SU-DHL-6 (cell line): ENCODE measurements at regions not wholly inside any gene's neighbourhood (a gene's known extent, or its start where the extent isn't known, plus 50 kb on each side); places are given as distances from the start of the nearest gene placed in this dataset.

Experiments used
- H2AFZ ChIP-seq: fragments of 200-600 bp; sonication (generic); 2 replicates; pipeline ENCODE4 v1.6.1; 2014; ENCODE audit warnings: low read depth, mild to moderate bottlenecking, moderate library complexity, mixed read lengths, antibody characterized with exemption, low read length; ENCODE audit not compliant: severe bottlenecking
- H3F3A ChIP-seq: fragments of 200-600 bp; shearing (Covaris generic); 2 replicates; pipeline ENCODE4 v1.6.0; 2016; ENCODE audit warnings: antibody characterized with exemption, mild to moderate bottlenecking; ENCODE audit not compliant: insufficient read depth
- H3K27ac ChIP-seq: fragments of 200-600 bp; sonication (generic); 2 replicates; pipeline ENCODE4 v1.5.1; 2016; ENCODE audit warnings: low read depth, mild to moderate bottlenecking, low read length, moderate library complexity, mixed read lengths
- H3K27me3 ChIP-seq: fragments of 200-600 bp; sonication (generic), shearing (Covaris generic); 2 replicates; pipeline ENCODE4 v1.6.0; 2014; ENCODE audit warnings: mild to moderate bottlenecking, low read length
- H3K36me3 ChIP-seq: fragments of 200-600 bp; sonication (generic); 2 replicates; pipeline ENCODE4 v1.6.1; 2014; ENCODE audit warnings: mild to moderate bottlenecking, low read length, mixed read lengths
- H3K4me2 ChIP-seq: fragments of 300-600, 200-600 bp; shearing (Covaris generic), sonication (generic); 2 replicates; pipeline ENCODE4 v1.6.0; 2014; ENCODE audit warnings: low read length, low read depth, mild to moderate bottlenecking; ENCODE audit not compliant: poor library complexity, severe bottlenecking
- H3K4me3 ChIP-seq: fragments of 200-600 bp; sonication (generic); 2 replicates; pipeline ENCODE4 v1.5.1; 2014; ENCODE audit warnings: antibody characterized with exemption, low read length, mild to moderate bottlenecking, mixed read lengths; ENCODE audit not compliant: insufficient read depth, poor library complexity, severe bottlenecking
- H3K79me2 ChIP-seq: fragments of 200-600 bp; sonication (generic); 2 replicates; pipeline ENCODE4 v1.6.1; 2014; ENCODE audit warnings: mild to moderate bottlenecking, low read length, moderate library complexity; ENCODE audit not compliant: insufficient read depth
- H3K9ac ChIP-seq: fragments of 200-600 bp; sonication (generic); 2 replicates; pipeline ENCODE4 v1.7.0; 2014; ENCODE audit warnings: mild to moderate bottlenecking, low read length
- H3K9me2 ChIP-seq: fragments of 200-600 bp; sonication (generic); replicated peaks from 2 replicates; pipeline ENCODE4 v1.6.1; 2014; ENCODE audit warnings: low read length; ENCODE audit not compliant: insufficient read depth
- H3K9me3 ChIP-seq: fragments of 200-600 bp; sonication (generic); 2 replicates; pipeline ENCODE4 v1.6.1; 2014; ENCODE audit warnings: low read length, mixed read lengths; ENCODE audit not compliant: insufficient read depth
- H4K20me1 ChIP-seq: fragments of 200-600 bp; sonication (generic); 2 replicates; pipeline ENCODE4 v1.6.1; 2014; ENCODE audit warnings: low read depth, mild to moderate bottlenecking, antibody characterized with exemption, low read length, moderate library complexity, mixed read lengths
- EZH2phosphoT487 ChIP-seq: fragments of 200-600 bp; sonication (generic), shearing (Covaris generic); conservative IDR thresholded peaks from 2 replicates; pipeline ENCODE4 v1.6.1; 2018; ENCODE audit warnings: mild to moderate bottlenecking, antibody characterized with exemption, low read length, moderate library complexity, mixed read lengths
- TF ChIP-seq, protein P1 (sequence below): fragments of 200-600 bp; sonication (generic); IDR thresholded peaks from one replicate; pipeline ENCODE4 v1.5.1; 2017; ENCODE audit warnings: antibody characterized with exemption, mild to moderate bottlenecking, low read length, moderate library complexity; ENCODE audit not compliant: insufficient read depth, poor library complexity, severe bottlenecking

- H3K4me3 ChIP-seq = no peak overlapping the region
- no peaks in the 10 kb centered on the region for H3K27me3 ChIP-seq
- peak overlapping the region; percentile 99 for H3K27ac ChIP-seq
- no peak overlapping the region for H2AFZ ChIP-seq
- H3K36me3 ChIP-seq = 0 out of 2 replicates have a peak, but pooled peaks cover 7% of the 10 kb centered on the region
- H3K4me2 ChIP-seq = peak overlapping the region; percentile 47
- TF ChIP-seq, protein P1, sequence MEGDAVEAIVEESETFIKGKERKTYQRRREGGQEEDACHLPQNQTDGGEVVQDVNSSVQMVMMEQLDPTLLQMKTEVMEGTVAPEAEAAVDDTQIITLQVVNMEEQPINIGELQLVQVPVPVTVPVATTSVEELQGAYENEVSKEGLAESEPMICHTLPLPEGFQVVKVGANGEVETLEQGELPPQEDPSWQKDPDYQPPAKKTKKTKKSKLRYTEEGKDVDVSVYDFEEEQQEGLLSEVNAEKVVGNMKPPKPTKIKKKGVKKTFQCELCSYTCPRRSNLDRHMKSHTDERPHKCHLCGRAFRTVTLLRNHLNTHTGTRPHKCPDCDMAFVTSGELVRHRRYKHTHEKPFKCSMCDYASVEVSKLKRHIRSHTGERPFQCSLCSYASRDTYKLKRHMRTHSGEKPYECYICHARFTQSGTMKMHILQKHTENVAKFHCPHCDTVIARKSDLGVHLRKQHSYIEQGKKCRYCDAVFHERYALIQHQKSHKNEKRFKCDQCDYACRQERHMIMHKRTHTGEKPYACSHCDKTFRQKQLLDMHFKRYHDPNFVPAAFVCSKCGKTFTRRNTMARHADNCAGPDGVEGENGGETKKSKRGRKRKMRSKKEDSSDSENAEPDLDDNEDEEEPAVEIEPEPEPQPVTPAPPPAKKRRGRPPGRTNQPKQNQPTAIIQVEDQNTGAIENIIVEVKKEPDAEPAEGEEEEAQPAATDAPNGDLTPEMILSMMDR = no peak
- no peak for TF ChIP-seq EZH2phosphoT487
- H3F3A ChIP-seq = peaks cover 87% of the 10 kb centered on the region
- H3K79me2 ChIP-seq = peaks cover 14% of the 10 kb centered on the region
- no peaks in the 10 kb centered on the region for H3K9me2 ChIP-seq
- no peaks in the 10 kb centered on the region for H3K9me3 ChIP-seq
- no peaks in the 10 kb centered on the region for H4K20me1 ChIP-seq
- H3K9ac ChIP-seq = peak overlapping the region; percentile 42
Measured at GRCh38 chr10:11677480-11677879, 64.7 kb upstream of the ECHDC3 start.

DNA sequence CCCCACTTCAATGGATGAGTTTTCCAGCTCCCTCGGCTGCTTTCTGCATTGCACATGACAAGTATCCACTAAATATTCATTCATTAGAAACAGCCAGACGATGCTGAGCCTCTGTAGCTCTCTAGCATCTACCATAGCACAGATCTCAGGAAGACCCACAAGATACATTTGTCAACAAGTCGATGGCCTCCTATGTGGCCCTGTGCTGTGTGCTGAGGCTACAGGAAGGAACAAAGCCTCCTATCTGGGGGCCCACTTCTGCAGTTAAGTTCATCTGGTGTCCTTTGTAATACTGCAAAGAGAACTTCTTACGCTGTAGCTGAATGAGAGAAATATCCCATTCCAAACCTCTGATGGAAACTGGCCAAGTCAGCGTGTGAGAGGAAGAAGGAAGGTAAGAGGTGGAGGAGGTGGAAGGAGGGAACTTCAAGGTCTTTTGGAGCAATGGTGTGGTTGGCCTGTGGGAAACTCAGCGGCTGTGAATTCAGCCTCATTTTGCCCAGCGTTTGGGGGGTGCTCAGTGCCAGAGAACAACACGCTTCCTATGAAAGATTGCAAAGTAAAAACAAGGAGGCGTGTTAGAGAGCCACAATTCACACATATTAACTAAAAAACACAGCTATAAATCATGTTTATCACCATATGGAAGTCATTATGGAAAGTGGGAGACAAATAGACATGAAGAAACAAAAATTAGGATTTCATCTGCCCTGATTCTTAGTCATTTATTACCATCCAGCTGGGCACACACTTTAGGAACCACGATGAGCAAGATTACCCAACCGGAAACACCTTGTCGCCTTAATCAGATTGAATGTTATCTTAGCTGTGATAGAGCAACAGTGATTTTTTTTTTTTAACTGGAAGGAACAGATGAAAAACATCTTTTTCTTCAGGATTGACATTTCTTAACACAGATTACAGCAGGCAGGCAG is 62.2 kb upstream of the USP6NL start:
- no peaks in the 10 kb centered on the region for H3K27me3 ChIP-seq
- peak overlapping the region; percentile 64 for H3K9ac ChIP-seq
- H3K36me3 ChIP-seq = 0 out of 2 replicates have a peak, but pooled peaks cover 7% of the 10 kb centered on the region
- H3K9me3 ChIP-seq = no peaks in the 10 kb centered on the region
- no peaks in the 10 kb centered on the region for H4K20me1 ChIP-seq
- H3F3A ChIP-seq = peaks cover 71% of the 10 kb centered on the region
- H3K79me2 ChIP-seq = peaks cover 14% of the 10 kb centered on the region
- H3K4me3 ChIP-seq = peak overlapping the region; percentile 43
- TF ChIP-seq, protein P1 = no peak
- TF ChIP-seq EZH2phosphoT487 = no peak
- peak overlapping the region; percentile 6 for H2AFZ ChIP-seq
- peak overlapping the region; percentile 99 for H3K27ac ChIP-seq
- H3K4me2 ChIP-seq = peak overlapping the region; percentile 80
- H3K9me2 ChIP-seq = no peaks in the 10 kb centered on the region

- no peaks in the 10 kb centered on the region for H4K20me1 ChIP-seq
- H3K4me3 ChIP-seq = peak overlapping the region; percentile 43
- no peaks in the 10 kb centered on the region for H3K9me3 ChIP-seq
- peak overlapping the region; percentile 64 for H3K9ac ChIP-seq
- H3K79me2 ChIP-seq = peaks cover 14% of the 10 kb centered on the region
- no peak for TF ChIP-seq EZH2phosphoT487
- TF ChIP-seq, protein P1 = no peak
- H3K27me3 ChIP-seq = no peaks in the 10 kb centered on the region
- H2AFZ ChIP-seq = no peak overlapping the region
- H3K27ac ChIP-seq = peak overlapping the region; percentile 99
- H3K36me3 ChIP-seq = 0 out of 2 replicates have a peak, but pooled peaks cover 7% of the 10 kb centered on the region
- no peaks in the 10 kb centered on the region for H3K9me2 ChIP-seq
- peak overlapping the region; percentile 80 for H3K4me2 ChIP-seq
- peaks cover 76% of the 10 kb centered on the region for H3F3A ChIP-seq
Measured at GRCh38 chr10:11672836-11673235, 61.4 kb upstream of the USP6NL start.
